IPS-18c (cell line): ENCODE measurements at regions not wholly inside any gene's neighbourhood (a gene's known extent, or its start where the extent isn't known, plus 50 kb on each side); places are given as distances from the start of the nearest gene placed in this dataset.

Experiments
- H3K4me3 ChIP-seq: 2 replicates; pipeline ENCODE4 v1.7.0; 2013; ENCODE audit warnings: low read depth, mild to moderate bottlenecking, low read length, moderate library complexity; ENCODE audit not compliant: insufficient read depth
- H3K9me3 ChIP-seq: one replicate; pipeline ENCODE4 v1.6.1; 2013; ENCODE audit warnings: mild to moderate bottlenecking, low read length, moderate library complexity; ENCODE audit not compliant: control insufficient read depth, insufficient read depth

- Histone ChIP-seq H3K9me3 (no peaks in the 10 kb centered on the region), H3K4me3 (no peak overlapping the region)
These were observed 624.4 kb downstream of the KCNH5 start for GRCh38 chr14:62420847-62421246.

DNA sequence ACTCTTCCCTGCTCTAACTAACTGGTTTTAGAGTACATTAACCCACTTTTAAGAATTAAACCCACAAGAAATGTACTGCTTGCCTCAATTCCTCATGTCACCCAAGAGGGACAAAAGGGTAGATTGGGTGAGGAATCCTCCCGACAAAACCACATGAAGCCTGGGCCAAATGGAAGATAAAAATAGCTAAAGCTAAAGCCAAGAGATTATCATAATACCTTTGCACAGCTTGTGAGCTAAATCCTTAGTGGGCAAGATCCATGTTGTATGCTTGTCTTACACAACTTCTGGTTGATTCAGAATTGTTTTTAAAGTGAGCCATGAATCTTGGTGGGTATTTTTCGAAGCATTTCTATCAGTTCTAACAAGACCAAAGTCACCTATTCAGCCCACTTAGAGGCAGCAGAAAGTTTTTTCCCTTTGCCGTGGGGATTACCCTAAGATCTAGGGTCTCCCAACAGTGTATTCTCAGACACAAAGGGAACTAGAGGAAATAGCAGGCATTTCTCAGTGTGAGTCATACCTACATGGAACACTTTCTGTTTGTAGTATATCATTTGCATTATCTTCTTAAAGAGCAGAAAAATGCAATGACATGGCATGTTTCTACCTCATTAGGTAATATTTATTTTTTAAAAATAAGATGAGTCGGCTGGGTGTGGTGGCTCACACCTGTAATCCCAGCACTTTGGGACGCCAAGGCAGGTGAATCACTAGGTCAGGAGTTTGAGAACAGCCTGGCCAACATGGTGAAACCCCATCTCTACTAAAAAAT, 616.6 kb downstream of the KCNH5 start:
- Histone ChIP-seq H3K9me3 (no peaks in the 10 kb centered on the region), H3K4me3 (no peak overlapping the region)

GRCh38 chr14:62429683-62430082, 615.6 kb downstream of the KCNH5 start:
- H3K9me3 ChIP-seq = no peaks in the 10 kb centered on the region
- no peak overlapping the region for H3K4me3 ChIP-seq

DNA sequence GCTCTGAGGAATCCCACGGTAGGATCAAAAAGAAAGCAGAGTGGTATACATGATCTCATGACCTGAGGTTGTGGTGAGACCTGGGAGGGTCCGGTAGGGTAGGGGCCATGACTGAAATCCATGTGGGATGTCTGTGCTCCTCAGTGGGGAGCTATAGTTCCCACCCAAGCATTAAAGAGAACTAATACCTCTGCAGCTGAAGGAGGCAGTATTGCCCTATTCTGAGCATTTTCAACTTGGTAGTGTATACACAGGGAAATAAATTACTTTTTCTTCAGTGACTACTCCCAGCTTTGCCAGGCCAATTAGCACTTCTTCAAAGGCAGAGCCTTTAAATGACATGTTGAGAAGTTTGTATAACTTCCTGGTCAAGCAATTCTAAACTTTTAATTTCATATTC, 613.8 kb downstream of the KCNH5 start:
- H3K9me3 ChIP-seq = no peaks in the 10 kb centered on the region
- no peak overlapping the region for H3K4me3 ChIP-seq

DNA sequence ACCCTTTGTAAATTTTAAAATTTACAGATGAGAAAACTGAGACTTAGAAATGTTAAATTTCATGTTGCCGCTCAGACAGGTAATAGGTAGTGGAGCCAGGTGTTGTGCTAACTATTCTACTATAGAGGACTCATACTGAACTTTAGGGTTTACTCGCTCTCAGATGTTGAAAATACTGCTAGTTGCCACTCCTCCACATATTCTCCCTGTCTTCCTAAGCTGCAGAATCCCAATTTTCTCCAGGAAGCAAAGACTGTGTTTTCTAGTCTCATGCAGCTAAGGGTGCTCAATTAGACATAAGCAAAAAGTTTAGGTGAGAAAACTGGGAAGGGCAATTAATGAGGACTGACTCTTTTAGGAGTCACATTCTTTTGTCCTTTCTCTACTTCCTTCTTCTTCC, 612.3 kb downstream of the KCNH5 start:
- Histone ChIP-seq H3K9me3 (no peaks in the 10 kb centered on the region), H3K4me3 (no peak overlapping the region)

GRCh38 chr14:62436261-62436660, 609.0 kb downstream of the KCNH5 start:
- no peak overlapping the region for H3K4me3 ChIP-seq
- H3K9me3 ChIP-seq = peaks cover 6% of the 10 kb centered on the region

DNA sequence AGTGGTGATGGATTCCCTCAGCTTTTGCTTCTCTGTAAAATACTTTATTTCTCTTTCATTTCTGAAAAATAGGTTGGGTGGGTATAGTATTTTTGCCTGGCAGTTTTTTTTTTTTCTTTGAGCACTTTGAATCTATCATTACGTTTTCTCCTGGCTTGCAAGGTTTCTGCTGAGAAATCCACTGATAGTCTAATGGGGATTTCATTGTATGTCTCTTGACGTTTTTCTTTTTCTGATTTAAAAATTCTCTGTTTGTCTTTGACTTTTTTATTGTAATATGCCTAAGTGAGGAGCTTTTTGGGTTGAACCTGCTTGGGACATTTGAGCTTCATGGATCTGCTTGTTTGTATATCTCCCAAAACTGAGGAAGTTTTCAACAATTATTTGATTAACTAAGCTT, 606.0 kb downstream of the KCNH5 start:
- H3K4me3 ChIP-seq = no peak overlapping the region
- peaks cover 6% of the 10 kb centered on the region for H3K9me3 ChIP-seq

GRCh38 chr14:62443796-62444195, 601.5 kb downstream of the KCNH5 start:
- Histone ChIP-seq H3K9me3 (peaks cover 6% of the 10 kb centered on the region), H3K4me3 (no peak overlapping the region)

DNA sequence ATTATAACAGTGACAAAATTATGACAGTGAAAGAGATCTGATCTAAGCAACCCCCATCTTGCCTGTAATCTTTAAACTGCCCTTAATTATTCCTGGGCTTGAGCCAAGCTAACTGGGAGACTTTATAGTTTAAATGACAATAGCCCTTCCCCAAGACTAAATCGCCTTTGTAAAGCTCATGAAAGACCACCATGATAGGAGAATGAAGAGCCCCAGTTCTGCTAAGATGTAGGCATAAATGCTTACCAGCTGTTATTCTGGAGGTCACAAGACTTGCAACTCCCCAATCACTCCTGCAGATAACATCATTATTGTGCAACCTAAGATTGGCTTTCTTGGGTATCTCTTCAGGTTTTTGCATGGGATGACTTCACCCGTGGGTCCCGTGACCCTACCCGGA, 599.7 kb downstream of the KCNH5 start:
- H3K4me3 ChIP-seq = no peak overlapping the region

DNA sequence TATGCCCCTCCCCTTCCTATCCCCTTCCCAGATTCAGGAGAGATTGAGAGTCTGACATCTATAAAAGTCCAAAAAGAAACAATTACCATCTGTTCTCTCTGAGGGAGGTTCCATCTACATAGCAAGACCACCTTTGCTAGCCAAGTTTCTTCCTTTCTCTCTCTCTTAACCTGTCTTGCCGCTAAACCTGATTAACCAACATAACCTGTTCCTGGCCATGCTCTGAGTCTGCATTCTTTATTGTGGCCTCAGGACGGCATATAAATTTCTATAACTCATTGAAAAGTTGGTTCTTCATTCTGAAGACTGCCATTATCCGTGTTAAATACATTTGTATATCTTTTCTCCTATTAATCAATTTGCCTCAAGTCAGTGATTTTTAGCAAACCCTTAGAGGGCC, 594.0 kb downstream of the KCNH5 start:
- no peak overlapping the region for H3K4me3 ChIP-seq
- no peaks in the 10 kb centered on the region for H3K9me3 ChIP-seq

More for the DNA sequence above, 599.7 kb downstream of the KCNH5 start:
- no peaks in the 10 kb centered on the region for H3K9me3 ChIP-seq

DNA sequence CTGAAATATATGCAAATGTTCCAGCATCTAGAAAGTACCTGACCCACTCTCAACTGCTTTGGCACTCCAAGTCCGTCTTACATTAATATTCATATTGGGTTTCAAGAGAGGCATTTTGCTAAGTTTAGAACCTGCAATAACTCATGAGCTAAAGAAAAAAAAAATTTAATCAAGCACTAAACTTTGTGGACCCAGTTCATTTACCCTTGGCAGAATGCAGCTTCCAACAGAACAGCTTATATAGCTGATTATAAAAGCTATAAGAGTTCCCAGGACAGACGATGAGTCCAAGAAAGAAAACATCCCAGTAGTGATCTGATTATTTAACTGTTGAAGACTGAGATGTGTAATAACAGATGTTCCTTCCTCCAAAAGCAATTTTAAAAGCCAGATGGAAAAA, 592.0 kb downstream of the KCNH5 start:
- H3K4me3 ChIP-seq = no peak overlapping the region
- no peaks in the 10 kb centered on the region for H3K9me3 ChIP-seq

- Histone ChIP-seq H3K4me3 (no peak overlapping the region), H3K9me3 (no peaks in the 10 kb centered on the region)
These were observed 589.8 kb downstream of the KCNH5 start for GRCh38 chr14:62455446-62455845.

DNA sequence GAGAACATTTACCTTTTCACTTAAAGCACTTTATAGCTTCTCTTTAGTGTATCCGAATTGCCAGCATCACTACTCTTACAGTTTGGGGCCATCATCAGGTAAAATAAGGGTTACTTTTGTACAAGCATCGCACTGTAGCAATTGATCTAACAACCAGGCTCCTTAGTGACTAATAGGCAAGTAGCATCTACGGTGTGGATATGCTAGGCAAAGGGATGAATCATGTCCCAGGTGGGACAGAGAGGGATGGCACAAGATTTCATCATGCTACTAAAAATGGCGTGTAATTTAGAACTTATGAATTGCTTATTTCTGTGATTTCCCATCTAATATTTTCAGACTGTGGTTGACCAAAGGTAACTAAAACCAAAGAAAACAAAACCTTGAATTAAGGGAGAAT, 582.3 kb downstream of the KCNH5 start:
- Histone ChIP-seq H3K9me3 (no peaks in the 10 kb centered on the region), H3K4me3 (no peak overlapping the region)

DNA sequence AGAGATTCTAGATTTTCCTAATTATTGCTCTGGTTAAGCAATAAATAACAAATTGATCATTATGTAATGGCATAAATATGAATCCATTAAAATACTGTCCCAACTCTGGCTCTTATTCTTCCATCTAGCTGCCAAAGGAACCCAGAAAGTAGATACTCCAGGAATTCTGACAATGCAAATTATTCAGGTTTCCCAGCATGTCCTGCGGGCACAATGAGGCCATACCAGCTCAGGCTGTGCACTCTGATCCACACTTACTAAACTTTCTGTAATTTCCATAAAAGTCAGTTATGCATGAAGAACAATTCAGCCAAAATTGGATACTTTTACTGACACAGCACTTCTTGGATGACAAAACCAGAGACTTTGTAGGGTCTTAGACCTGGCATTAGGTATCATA, 576.3 kb downstream of the KCNH5 start:
- H3K9me3 ChIP-seq = no peaks in the 10 kb centered on the region
- H3K4me3 ChIP-seq = no peak overlapping the region

- Histone ChIP-seq H3K9me3 (no peaks in the 10 kb centered on the region), H3K4me3 (no peak overlapping the region)
These were observed 574.3 kb downstream of the KCNH5 start for GRCh38 chr14:62470935-62471334.

DNA sequence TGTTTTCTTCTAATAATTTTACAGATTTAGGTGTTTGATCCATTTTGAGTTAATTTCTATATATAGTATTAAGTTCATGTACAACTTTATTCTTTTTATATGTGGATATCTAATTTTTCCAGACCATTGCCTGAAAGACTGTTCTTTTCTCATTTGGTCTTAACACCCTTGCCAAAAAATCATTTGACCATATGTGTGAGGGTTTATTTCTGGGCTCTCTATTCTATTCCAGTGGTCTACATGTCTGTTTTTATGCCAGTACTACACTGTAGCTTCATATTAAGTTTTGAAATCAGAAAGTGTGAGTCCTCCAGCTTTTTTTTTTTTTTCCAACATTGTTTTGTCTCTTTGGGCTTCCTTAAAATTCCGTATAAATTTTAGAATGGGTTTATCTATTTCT, 554.1 kb downstream of the KCNH5 start:
- Histone ChIP-seq H3K9me3 (no peaks in the 10 kb centered on the region), H3K4me3 (no peak overlapping the region)

GRCh38 chr14:62497708-62498107, 547.5 kb downstream of the KCNH5 start:
- Histone ChIP-seq H3K9me3 (peaks cover 9% of the 10 kb centered on the region), H3K4me3 (no peak overlapping the region)

DNA sequence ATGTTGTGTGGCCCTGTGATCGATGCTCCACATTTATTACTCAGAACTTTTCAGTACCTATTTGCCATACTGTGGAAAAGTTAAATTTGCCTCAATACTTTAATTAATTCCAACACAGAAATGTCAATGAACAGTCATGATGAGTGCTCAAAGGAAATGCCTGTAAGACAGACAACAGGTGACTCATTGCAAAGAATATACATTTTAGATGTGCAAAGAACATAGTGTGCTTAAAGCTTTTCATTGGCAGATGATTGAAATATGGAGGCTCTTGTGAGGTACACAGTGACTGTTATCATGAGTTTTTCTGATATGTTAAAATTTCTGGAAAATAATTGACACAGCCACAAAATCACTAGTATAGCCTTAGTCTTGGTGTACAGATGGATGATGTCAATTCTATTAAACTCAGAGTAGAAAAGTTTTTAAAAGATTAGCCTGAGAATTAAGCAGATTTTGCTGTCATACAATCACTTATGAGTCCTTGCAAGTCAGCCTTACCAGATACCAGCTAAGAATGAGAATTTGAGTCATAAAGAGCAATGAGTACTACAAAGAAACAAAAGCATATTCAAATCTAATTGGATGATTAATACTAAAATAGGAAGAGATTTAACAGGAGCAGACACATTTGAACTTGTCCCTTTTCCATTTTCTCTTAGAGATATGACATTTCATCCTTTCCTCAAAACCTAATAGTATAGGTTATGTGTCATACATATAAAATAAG, 544.1 kb downstream of the KCNH5 start:
- no peak overlapping the region for H3K4me3 ChIP-seq
- peaks cover 9% of the 10 kb centered on the region for H3K9me3 ChIP-seq
